Common myeloid progenitor, CD34-positive (primary cell): ENCODE measurements at regions not wholly inside any gene's neighbourhood (a gene's known extent, or its start where the extent isn't known, plus 50 kb on each side); places are given as distances from the start of the nearest gene placed in this dataset.

Experiments
- CTCF ChIA-PET: fragments of 350-600 bp; sonication (Branson Sonifier 250); formaldehyde crosslinking; loops from one replicate; lab custom pipeline; 2021; ENCODE audit warnings: antibody characterized with exemption; lab: Charles Lee
- POLR2A ChIA-PET: fragments of 350-600 bp; sonication (Branson Sonifier 250); formaldehyde crosslinking; loops from one replicate; lab custom pipeline; 2021; ENCODE audit warnings: antibody characterized with exemption; lab: Charles Lee
- DNase-seq, 3 donors: peaks; one replicate each; pipeline versions ENCODE4 v3.0.0 to v3.0.0-alpha.2; 2013
- H3K27ac ChIP-seq, 2 experiments: 1 replicate in 1 of 2; 2 replicates in 1 of 2; pipeline ENCODE4 v1.7.0; 2013; ENCODE audit warnings: inconsistent platforms in 2 of 2, low read length in 2 of 2, mild to moderate bottlenecking in 2 of 2, low read depth in 1 of 2, moderate library complexity in 1 of 2; ENCODE audit not compliant: severe bottlenecking in 2 of 2, insufficient read depth in 1 of 2, poor library complexity in 1 of 2
- H3K27me3 ChIP-seq, 5 experiments: replicated peaks in 2 of 5; 1 replicate in 3 of 5; 2 replicates in 2 of 5; pipeline versions ENCODE4 v1.6.1 to v1.7.0; 2013; ENCODE audit warnings: low read length in 4 of 5, mild to moderate bottlenecking in 2 of 5, moderate library complexity in 2 of 5, inconsistent platforms in 1 of 5; ENCODE audit not compliant: insufficient read depth in 5 of 5, control insufficient read depth in 4 of 5
- H3K36me3 ChIP-seq, 4 experiments: 1 replicate in 2 of 4; 2 replicates in 2 of 4; pipeline versions ENCODE4 v1.6.1 to v1.7.0; 2013; ENCODE audit warnings: low read length in 3 of 4, control low read depth in 1 of 4, mild to moderate bottlenecking in 1 of 4; ENCODE audit not compliant: control insufficient read depth in 4 of 4, insufficient read depth in 4 of 4
- H3K4me1 ChIP-seq, 4 experiments: 1 replicate in 3 of 4; 2 replicates in 1 of 4; pipeline versions ENCODE4 v1.6.1 to v1.7.1; 2013; ENCODE audit warnings: low read length in 3 of 4, mild to moderate bottlenecking in 3 of 4, control low read depth in 1 of 4, inconsistent platforms in 1 of 4, moderate library complexity in 1 of 4; ENCODE audit not compliant: control insufficient read depth in 4 of 4, insufficient read depth in 4 of 4; ENCODE audit errors: control extremely low read depth in 1 of 4
- H3K4me3 ChIP-seq, 7 experiments: 1 replicate in 4 of 7; 2 replicates in 3 of 7; pipeline versions ENCODE4 v1.5.1 to v1.7.0; 2013; ENCODE audit warnings: mild to moderate bottlenecking in 7 of 7, low read length in 6 of 7, moderate library complexity in 6 of 7, inconsistent platforms in 2 of 7, low read depth in 2 of 7, control low read depth in 1 of 7; ENCODE audit not compliant: insufficient read depth in 4 of 7, control insufficient read depth in 1 of 7; ENCODE audit errors: extremely low read depth in 1 of 7
- H3K9me3 ChIP-seq, 5 experiments: 1 replicate in 4 of 5; 2 replicates in 1 of 5; pipeline versions ENCODE4 v1.6.1 to v1.7.1; 2013; ENCODE audit warnings: low read length in 4 of 5, mild to moderate bottlenecking in 2 of 5, inconsistent platforms in 1 of 5, low read depth in 1 of 5, moderate library complexity in 1 of 5; ENCODE audit not compliant: control insufficient read depth in 4 of 5, insufficient read depth in 2 of 5; ENCODE audit errors: control extremely low read depth in 1 of 5
- WGBS: methylation state at CpG from one replicate; pipeline ENCODE4 v1.1.5; 2013; ENCODE audit not compliant: insufficient coverage; 5-methylcytosine and 5-hydroxymethylcytosine counted together

- ChIA-PET POLR2A (no interaction called here), CTCF (no interaction called here)
- 100% methylated on average over 2 of the region's 3 CpGs for WGBS
These were observed 68.0 kb upstream of the MTPN start for GRCh38 chr7:136045181-136045580.

GRCh38 chr7:136039577-136040345, 62.6 kb upstream of the MTPN start:
- H3K27me3 ChIP-seq = no peaks in the 10 kb centered on the region
- no peak overlapping the region for H3K27ac ChIP-seq
- ChIA-PET CTCF (no interaction called here), POLR2A (no interaction called here)
- H3K4me1 ChIP-seq = peaks cover 0 to 4% (median 1%) of the 10 kb centered on the region in 4 experiments
- 100% methylated on average over 1 of the region's 5 CpGs for WGBS
- no peaks in the 10 kb centered on the region for H3K9me3 ChIP-seq
- no peak overlapping the region for H3K4me3 ChIP-seq
- no peaks in the 10 kb centered on the region for H3K36me3 ChIP-seq
- peak in 2 of 3 donors; percentile 6 to 10 for DNase-seq

More at GRCh38 chr7:136045181-136045580, 68.0 kb upstream of the MTPN start:
- no peak overlapping the region for H3K4me3 ChIP-seq
- no peak overlapping the region for H3K27ac ChIP-seq
- H3K27me3 ChIP-seq = no peaks in the 10 kb centered on the region
- H3K4me1 ChIP-seq = no peaks in the 10 kb centered on the region
- peaks cover 0 to 9% (median 0%) of the 10 kb centered on the region in 5 experiments for H3K9me3 ChIP-seq
- DNase-seq = no peak
- no peaks in the 10 kb centered on the region for H3K36me3 ChIP-seq

GRCh38 chr7:136036336-136036735, 59.2 kb upstream of the MTPN start:
- CTCF ChIA-PET = interaction anchor here (1.1 kb wide), 1 partner anchor 235 kb away, joined by 4 read pairs; no protein-coding TSS in a partner anchor

GRCh38 chr7:136034132-136034531, 57.0 kb upstream of the MTPN start:
- no peaks in the 10 kb centered on the region for H3K36me3 ChIP-seq
- ChIA-PET POLR2A (no interaction called here), CTCF (no interaction called here)
- no peaks in the 10 kb centered on the region for H3K4me1 ChIP-seq
- 93% methylated on average over 2 of the region's 3 CpGs for WGBS
- H3K4me3 ChIP-seq = no peak overlapping the region
- no peak overlapping the region for H3K27ac ChIP-seq
- DNase-seq = no peak
- H3K27me3 ChIP-seq = no peaks in the 10 kb centered on the region
- H3K9me3 ChIP-seq = no peaks in the 10 kb centered on the region

More at GRCh38 chr7:136036336-136036735, 59.2 kb upstream of the MTPN start:
- Histone ChIP-seq H3K4me3 (no peak overlapping the region), H3K36me3 (no peaks in the 10 kb centered on the region), H3K4me1 (peaks cover 0 to 4% (median 1%) of the 10 kb centered on the region in 4 experiments), H3K27me3 (no peaks in the 10 kb centered on the region), H3K27ac (no peak overlapping the region), H3K9me3 (no peaks in the 10 kb centered on the region)
- 100% methylated on average over 1 of the region's 3 CpGs for WGBS
- POLR2A ChIA-PET = no interaction called here
- no peak for DNase-seq

GRCh38 chr7:136033413-136034031, 56.4 kb upstream of the MTPN start:
- ChIA-PET CTCF (no interaction called here), POLR2A (no interaction called here)
- DNase-seq = peak in 2 of 3 donors; percentile 9 to 42
- no peaks in the 10 kb centered on the region for H3K9me3 ChIP-seq
- no peak overlapping the region for H3K4me3 ChIP-seq
- no peaks in the 10 kb centered on the region for H3K36me3 ChIP-seq
- H3K27ac ChIP-seq = no peak overlapping the region
- no peaks in the 10 kb centered on the region for H3K4me1 ChIP-seq
- no peaks in the 10 kb centered on the region for H3K27me3 ChIP-seq
- 97% methylated on average over 4 of the region's 6 CpGs for WGBS

- ChIA-PET POLR2A (no interaction called here), CTCF (no interaction called here)
- no peak for DNase-seq
- H3K27ac ChIP-seq = no peak overlapping the region
- H3K9me3 ChIP-seq = no peaks in the 10 kb centered on the region
- no peaks in the 10 kb centered on the region for H3K36me3 ChIP-seq
- 96% methylated on average over 3 of the region's 4 CpGs for WGBS
- H3K27me3 ChIP-seq = peaks cover 0 to 2% (median 0%) of the 10 kb centered on the region in 5 experiments
- H3K4me1 ChIP-seq = no peaks in the 10 kb centered on the region
- no peak overlapping the region for H3K4me3 ChIP-seq
These were observed 53.7 kb upstream of the MTPN start for GRCh38 chr7:136030867-136031318.

GRCh38 chr7:136030330-136030729, 53.2 kb upstream of the MTPN start:
- DNase-seq = no peak
- CTCF ChIA-PET = no interaction called here
- WGBS = 100% methylated on average over 2 of the region's 2 CpGs
- Histone ChIP-seq H3K36me3 (no peaks in the 10 kb centered on the region), H3K27ac (no peak overlapping the region), H3K4me3 (no peak overlapping the region), H3K9me3 (no peaks in the 10 kb centered on the region), H3K27me3 (peaks cover 0 to 2% (median 0%) of the 10 kb centered on the region in 5 experiments), H3K4me1 (no peaks in the 10 kb centered on the region)
- POLR2A ChIA-PET = no interaction called here
